WTC11 (cell line): ENCODE measurements at regions not wholly inside any gene's neighbourhood (a gene's known extent, or its start where the extent isn't known, plus 50 kb on each side); places are given as distances from the start of the nearest gene placed in this dataset.
"Not testable (repeated sequence)": the region's sequence is repeated elsewhere in the genome, so short reads cannot be mapped to it uniquely, and the experiment has no call there.

Experiments used
- ATAC-seq: fragments of 200-7000 bp; cut with Tn5 transposase; 2 replicates; pipeline ENCODE4 v1.10.0; 2021; ENCODE audit warnings: mild to moderate bottlenecking, moderate library complexity
- CTCF ChIA-PET: fragments of 300-600 bp; sonication (Branson Sonifier 250); formaldehyde crosslinking; loops from one replicate; lab custom pipeline; 2021; ENCODE audit warnings: antibody characterized with exemption; lab: Charles Lee
- POLR2A ChIA-PET: fragments of 350-600 bp; sonication (Branson Sonifier 250); formaldehyde crosslinking; loops from one replicate; lab custom pipeline; 2021; ENCODE audit warnings: antibody characterized with exemption; lab: Charles Lee
- DNase-seq: peaks from one replicate; pipeline ENCODE4 v3.0.0; 2021; ENCODE audit warnings: low spot score
- H3K27ac Mint-ChIP-seq: 2 replicates; pipeline ENCODE4 v1.8.0; 2021; ENCODE audit warnings: mixed read lengths
- H3K27me3 Mint-ChIP-seq: 2 replicates; pipeline ENCODE4 v1.8.0; 2021; ENCODE audit warnings: low read depth, mild to moderate bottlenecking, moderate library complexity, mixed read lengths
- H3K36me3 Mint-ChIP-seq: 2 replicates; pipeline ENCODE4 v1.8.0; 2021; ENCODE audit warnings: mixed read lengths
- H3K4me1 Mint-ChIP-seq: 2 replicates; pipeline ENCODE4 v1.8.0; 2022; ENCODE audit warnings: mixed read lengths
- H3K4me3 Mint-ChIP-seq: 2 replicates; pipeline ENCODE4 v1.8.0; 2021; ENCODE audit warnings: mild to moderate bottlenecking, moderate library complexity, mixed read lengths
- H3K9me3 Mint-ChIP-seq: 2 replicates; pipeline ENCODE4 v1.8.0; 2021; ENCODE audit warnings: mixed read lengths
- ATF3 ChIP-seq: sonication (generic); formaldehyde crosslinking; conservative IDR thresholded peaks from 2 replicates; pipeline ENCODE4 v1.8.1; 2022; ENCODE audit warnings: mild to moderate bottlenecking, missing genetic modification reagents
- CBFB ChIP-seq: sonication (generic); formaldehyde crosslinking; IDR thresholded peaks from 2 replicates; pipeline ENCODE4 v1.8.1; 2022; ENCODE audit warnings: mild to moderate bottlenecking, low read depth, missing genetic modification reagents
- CDX4 ChIP-seq: fragments of 250-450 bp; sonication (Bioruptor Pico); IDR thresholded peaks from 2 replicates; pipeline ENCODE4 v1.9.0; 2021; ENCODE audit warnings: moderate library complexity, mild to moderate bottlenecking, inconsistent platforms, borderline replicate concordance
- ESRRA ChIP-seq: sonication (generic); formaldehyde crosslinking; IDR thresholded peaks from 2 replicates; pipeline ENCODE4 v1.8.1; 2022; ENCODE audit warnings: mild to moderate bottlenecking, missing genetic modification reagents, borderline replicate concordance
- FOXP4 ChIP-seq: sonication (generic); formaldehyde crosslinking; IDR thresholded peaks from 2 replicates; pipeline ENCODE4 v1.8.0; 2022; ENCODE audit warnings: mild to moderate bottlenecking, missing genetic modification reagents
- GABPB1 ChIP-seq: sonication (generic); formaldehyde crosslinking; IDR thresholded peaks from 2 replicates; pipeline ENCODE4 v1.8.1; 2023; ENCODE audit warnings: mild to moderate bottlenecking, missing genetic modification reagents
- KAT7 ChIP-seq: sonication (generic); formaldehyde crosslinking; IDR thresholded peaks from 2 replicates; pipeline ENCODE4 v1.8.1; 2023; ENCODE audit warnings: missing genetic modification reagents, mild to moderate bottlenecking, borderline replicate concordance
- MAX ChIP-seq: sonication (generic); formaldehyde crosslinking; IDR thresholded peaks from 2 replicates; pipeline ENCODE4 v1.8.0; 2022; ENCODE audit warnings: mild to moderate bottlenecking, missing genetic modification reagents
- NFATC4 ChIP-seq: fragments of 250-450 bp; sonication (Bioruptor Pico); IDR thresholded peaks from 2 replicates; pipeline ENCODE4 v1.9.0; 2021; ENCODE audit warnings: mild to moderate bottlenecking
- NR1H2 ChIP-seq: sonication (generic); formaldehyde crosslinking; IDR thresholded peaks from 2 replicates; pipeline ENCODE4 v1.9.0; 2021; ENCODE audit warnings: mild to moderate bottlenecking, moderate library complexity, missing genetic modification reagents
- NR2C2 ChIP-seq: sonication (generic); formaldehyde crosslinking; IDR thresholded peaks from 2 replicates; pipeline ENCODE4 v1.8.0; 2022; ENCODE audit warnings: mild to moderate bottlenecking, missing genetic modification reagents
- RELA ChIP-seq: sonication (generic); formaldehyde crosslinking; IDR thresholded peaks from 2 replicates; pipeline ENCODE4 v1.8.1; 2022; ENCODE audit warnings: missing genetic modification reagents, mild to moderate bottlenecking, borderline replicate concordance
- RORB ChIP-seq: fragments of 250-450 bp; sonication (Bioruptor Pico); IDR thresholded peaks from 2 replicates; pipeline ENCODE4 v1.9.0; 2021; ENCODE audit warnings: mild to moderate bottlenecking
- SP1 ChIP-seq: sonication (generic); formaldehyde crosslinking; conservative IDR thresholded peaks from 2 replicates; pipeline ENCODE4 v1.8.1; 2022; ENCODE audit warnings: missing genetic modification reagents
- TCF7 ChIP-seq: sonication (generic); formaldehyde crosslinking; IDR thresholded peaks from 2 replicates; pipeline ENCODE4 v1.8.0; 2022; ENCODE audit warnings: mild to moderate bottlenecking, low read depth, missing genetic modification reagents, moderate library complexity
- USF2 ChIP-seq: sonication (generic); formaldehyde crosslinking; IDR thresholded peaks from 2 replicates; pipeline ENCODE4 v1.8.1; 2023; ENCODE audit warnings: mild to moderate bottlenecking, missing genetic modification reagents, moderate library complexity
- ZNF138 ChIP-seq: sonication (generic); formaldehyde crosslinking; conservative IDR thresholded peaks from 2 replicates; pipeline ENCODE4 v1.8.1; 2022; ENCODE audit warnings: mild to moderate bottlenecking, moderate library complexity, missing genetic modification reagents
- ZNF512 ChIP-seq: sonication (generic); formaldehyde crosslinking; IDR thresholded peaks from 2 replicates; pipeline ENCODE4 v1.8.1; 2022; ENCODE audit warnings: missing genetic modification reagents, borderline replicate concordance
- ZNF532 ChIP-seq: fragments of 250-450 bp; sonication (Bioruptor Pico); IDR thresholded peaks from 2 replicates; pipeline ENCODE4 v1.9.0; 2021; ENCODE audit warnings: mild to moderate bottlenecking, borderline replicate concordance

GRCh38 chr16:22695773-22696172 is 118.2 kb upstream of the HS3ST2 start:
- POLR2A ChIA-PET, H3K27ac Mint-ChIP-seq, H3K36me3 Mint-ChIP-seq, H3K27me3 Mint-ChIP-seq, ATAC-seq, CTCF ChIA-PET, H3K4me1 Mint-ChIP-seq, H3K4me3 Mint-ChIP-seq, DNase-seq, H3K9me3 Mint-ChIP-seq: not testable (repeated sequence)

GRCh38 chr16:22699356-22699755 is 114.6 kb upstream of the HS3ST2 start:
- ChIA-PET POLR2A (no interaction called here), CTCF (no interaction called here)
- no peak for ATAC-seq
- H3K9me3 Mint-ChIP-seq, result peaks cover 11% of the 10 kb centered on the region; the same call in 1 of the 2 replicates
- no peaks in the 10 kb centered on the region; the same call in 1 of the 2 replicates for H3K27me3 Mint-ChIP-seq
- peaks cover 3% of the 10 kb centered on the region for H3K4me1 Mint-ChIP-seq
- H3K4me3 Mint-ChIP-seq, result no peak overlapping the region
- TF ChIP-seq KAT7 (CRISPR knock-in tag) (no peak), ATF3 (CRISPR knock-in tag) (no peak), NR1H2 (CRISPR knock-in tag) (no peak), ZNF532 (CRISPR knock-in tag) (no peak), CBFB (CRISPR knock-in tag) (no peak), CDX4 (no peak), ZNF138 (no peak), MAX (CRISPR knock-in tag) (no peak)
- no peak for DNase-seq
- no peaks in the 10 kb centered on the region for H3K36me3 Mint-ChIP-seq
- no peak overlapping the region for H3K27ac Mint-ChIP-seq

GRCh38 chr16:22705799-22706198 is 108.2 kb upstream of the HS3ST2 start:
- ChIA-PET POLR2A (no interaction called here), CTCF (no interaction called here)
- peaks cover 2% of the 10 kb centered on the region for H3K9me3 Mint-ChIP-seq

More at GRCh38 chr16:22705799-22706198, 108.2 kb upstream of the HS3ST2 start:
- ATAC-seq, result no peak
- no peak for DNase-seq
- Mint-ChIP-seq H3K27ac (no peak overlapping the region), H3K27me3 (no peaks in the 10 kb centered on the region; the same call in 1 of the 2 replicates), H3K4me3 (no peak overlapping the region), H3K36me3 (no peaks in the 10 kb centered on the region), H3K4me1 (peaks cover 10% of the 10 kb centered on the region)
- TF ChIP-seq GABPB1 (CRISPR knock-in tag), result no peak
- no peak for TF ChIP-seq ATF3 (CRISPR knock-in tag)
- TF ChIP-seq SP1 (CRISPR knock-in tag), result no peak
- TF ChIP-seq FOXP4 (CRISPR knock-in tag), result no peak
- TF ChIP-seq USF2 (CRISPR knock-in tag), result no peak
- TF ChIP-seq RELA (CRISPR knock-in tag), result no peak
- TF ChIP-seq ESRRA (CRISPR knock-in tag), result no peak
- no peak for TF ChIP-seq NFATC4 (CRISPR knock-in tag)
- TF ChIP-seq RORB (CRISPR knock-in tag), result no peak
- TF ChIP-seq TCF7, result no peak
- no peak for TF ChIP-seq NR2C2
- no peak for TF ChIP-seq ZNF512 (CRISPR knock-in tag)
